Kidney epithelial cell (primary cell): ENCODE measurements at regions not wholly inside any gene's neighbourhood (a gene's known extent, or its start where the extent isn't known, plus 50 kb on each side); places are given as distances from the start of the nearest gene placed in this dataset.
"Not testable (repeated sequence)": the region's sequence is repeated elsewhere in the genome, so short reads cannot be mapped to it uniquely, and the experiment has no call there.

Source experiments
- DNase-seq: peaks from one replicate; pipeline ENCODE4 v3.0.0-alpha.2; 2010; ENCODE audit warnings: low read depth
- H3K27me3 ChIP-seq: 2 replicates; pipeline ENCODE4 v1.6.0; 2011; ENCODE audit warnings: low read length; ENCODE audit not compliant: control insufficient read depth, insufficient read depth
- H3K36me3 ChIP-seq: 2 replicates; pipeline ENCODE4 v1.5.1; 2011; ENCODE audit warnings: low read length; ENCODE audit not compliant: control insufficient read depth, insufficient read depth
- H3K4me3 ChIP-seq: 2 replicates; pipeline ENCODE4 v1.5.1; 2011; ENCODE audit warnings: low read depth, mild to moderate bottlenecking, control low read depth, low read length
- TF ChIP-seq, protein P1 (sequence below): IDR thresholded peaks from 2 replicates; pipeline ENCODE4 v1.5.1; 2011; ENCODE audit warnings: mild to moderate bottlenecking, moderate library complexity, low read length, control low read depth, inconsistent platforms; ENCODE audit not compliant: insufficient read depth, poor library complexity, severe bottlenecking

DNA sequence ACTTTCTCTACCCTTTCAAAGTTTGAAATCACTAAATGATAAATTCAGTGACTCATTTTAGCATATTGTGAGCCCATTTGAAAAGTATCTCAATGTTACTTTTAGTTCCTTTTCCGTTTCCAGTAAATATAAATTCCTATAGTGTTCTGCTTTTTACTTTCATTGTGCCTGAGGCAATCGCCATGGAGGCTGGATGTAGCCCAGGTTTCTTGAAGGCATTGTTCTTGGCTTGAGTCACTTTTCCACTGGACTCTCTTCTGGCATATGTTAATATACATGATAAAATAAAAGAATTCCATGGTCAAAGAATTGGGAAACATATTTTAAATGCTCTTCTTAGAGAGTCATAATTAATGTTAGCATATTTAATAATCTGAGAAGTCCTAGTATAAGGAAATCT is 327.0 kb downstream of the IZUMO3 start:
- Histone ChIP-seq H3K4me3 (no peak overlapping the region), H3K36me3 (no peaks in the 10 kb centered on the region), H3K27me3 (no peaks in the 10 kb centered on the region)
- DNase-seq: no peak
- TF ChIP-seq, protein P1, sequence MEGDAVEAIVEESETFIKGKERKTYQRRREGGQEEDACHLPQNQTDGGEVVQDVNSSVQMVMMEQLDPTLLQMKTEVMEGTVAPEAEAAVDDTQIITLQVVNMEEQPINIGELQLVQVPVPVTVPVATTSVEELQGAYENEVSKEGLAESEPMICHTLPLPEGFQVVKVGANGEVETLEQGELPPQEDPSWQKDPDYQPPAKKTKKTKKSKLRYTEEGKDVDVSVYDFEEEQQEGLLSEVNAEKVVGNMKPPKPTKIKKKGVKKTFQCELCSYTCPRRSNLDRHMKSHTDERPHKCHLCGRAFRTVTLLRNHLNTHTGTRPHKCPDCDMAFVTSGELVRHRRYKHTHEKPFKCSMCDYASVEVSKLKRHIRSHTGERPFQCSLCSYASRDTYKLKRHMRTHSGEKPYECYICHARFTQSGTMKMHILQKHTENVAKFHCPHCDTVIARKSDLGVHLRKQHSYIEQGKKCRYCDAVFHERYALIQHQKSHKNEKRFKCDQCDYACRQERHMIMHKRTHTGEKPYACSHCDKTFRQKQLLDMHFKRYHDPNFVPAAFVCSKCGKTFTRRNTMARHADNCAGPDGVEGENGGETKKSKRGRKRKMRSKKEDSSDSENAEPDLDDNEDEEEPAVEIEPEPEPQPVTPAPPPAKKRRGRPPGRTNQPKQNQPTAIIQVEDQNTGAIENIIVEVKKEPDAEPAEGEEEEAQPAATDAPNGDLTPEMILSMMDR: no peak

GRCh38 chr9:24210641-24211040 is 335.1 kb downstream of the IZUMO3 start:
- Histone ChIP-seq H3K36me3 (no peaks in the 10 kb centered on the region), H3K27me3 (no peaks in the 10 kb centered on the region), H3K4me3 (no peak overlapping the region)
- TF ChIP-seq, protein P1: no peak
- no peak for DNase-seq

DNA sequence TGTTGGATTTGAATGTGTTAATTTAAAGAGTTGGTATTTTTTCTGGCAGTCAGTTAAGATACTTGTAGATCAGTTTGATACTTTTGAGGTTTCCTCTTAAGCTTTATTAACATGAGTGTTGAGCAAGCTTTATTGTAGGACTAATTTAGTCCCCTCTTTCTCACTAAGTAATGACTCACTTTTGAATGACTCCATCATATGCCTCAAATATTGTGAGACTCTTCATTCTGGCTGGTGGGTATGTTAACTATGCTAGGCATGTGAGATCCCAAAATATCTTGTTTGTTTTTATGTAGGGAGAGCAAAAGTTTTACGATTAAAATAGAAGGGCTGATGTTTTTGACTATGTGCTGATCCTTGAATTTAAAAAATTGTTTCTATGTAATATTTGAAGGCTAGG is 355.7 kb downstream of the IZUMO3 start:
- no peaks in the 10 kb centered on the region for H3K36me3 ChIP-seq
- H3K4me3 ChIP-seq: no peak overlapping the region
- no peaks in the 10 kb centered on the region for H3K27me3 ChIP-seq
- TF ChIP-seq, protein P1: no peak
- DNase-seq: no peak

DNA sequence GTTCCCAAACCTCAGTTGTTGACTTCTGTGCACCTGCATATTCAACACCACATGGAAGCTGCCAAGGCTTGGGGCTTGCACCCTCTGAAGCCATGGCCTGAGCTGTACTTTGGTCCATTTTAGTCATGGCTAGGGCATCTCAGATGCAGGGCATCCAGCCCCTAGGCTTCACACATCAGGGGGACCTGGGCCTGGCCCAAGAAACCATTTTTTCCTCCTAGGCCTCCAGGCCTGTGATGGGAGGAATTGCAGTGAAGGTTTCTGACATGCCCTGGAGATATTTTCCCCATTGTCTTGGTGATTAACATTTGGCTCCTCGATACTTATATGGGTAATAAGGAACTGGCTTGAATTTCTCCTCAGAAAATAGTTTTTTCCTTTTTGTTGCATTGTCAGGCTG is 354.5 kb upstream of the ELAVL2 start:
- not testable (repeated sequence) for DNase-seq, H3K4me3 ChIP-seq, H3K36me3 ChIP-seq, H3K27me3 ChIP-seq

- Histone ChIP-seq H3K4me3 (no peak overlapping the region), H3K27me3 (no peaks in the 10 kb centered on the region), H3K36me3 (no peaks in the 10 kb centered on the region)
- TF ChIP-seq, protein P1: no peak
- no peak for DNase-seq
Measured at GRCh38 chr9:24144796-24145195, 318.8 kb upstream of the ELAVL2 start.

DNA sequence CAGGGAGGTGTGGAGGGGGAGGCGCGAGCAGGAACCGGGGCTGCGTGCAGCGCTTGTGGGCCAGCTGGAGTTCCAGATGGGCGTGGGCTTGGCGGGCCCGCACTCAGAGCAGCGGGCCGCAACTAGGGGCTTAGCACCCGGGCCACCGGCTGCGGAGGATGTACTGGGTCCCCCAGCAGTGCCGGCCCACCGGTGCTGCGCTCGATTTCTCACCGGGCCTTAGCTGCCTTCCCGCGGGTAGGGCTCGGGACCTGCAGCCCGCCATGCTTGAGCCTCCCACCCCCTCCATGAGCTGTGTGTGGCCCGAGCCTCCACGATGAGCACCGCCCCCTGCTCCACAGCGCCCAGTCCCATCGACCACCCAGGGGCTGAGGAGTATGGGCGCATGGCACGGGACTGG is 309.0 kb upstream of the ELAVL2 start:
- not testable (repeated sequence) for H3K36me3 ChIP-seq, H3K4me3 ChIP-seq, DNase-seq, H3K27me3 ChIP-seq

DNA sequence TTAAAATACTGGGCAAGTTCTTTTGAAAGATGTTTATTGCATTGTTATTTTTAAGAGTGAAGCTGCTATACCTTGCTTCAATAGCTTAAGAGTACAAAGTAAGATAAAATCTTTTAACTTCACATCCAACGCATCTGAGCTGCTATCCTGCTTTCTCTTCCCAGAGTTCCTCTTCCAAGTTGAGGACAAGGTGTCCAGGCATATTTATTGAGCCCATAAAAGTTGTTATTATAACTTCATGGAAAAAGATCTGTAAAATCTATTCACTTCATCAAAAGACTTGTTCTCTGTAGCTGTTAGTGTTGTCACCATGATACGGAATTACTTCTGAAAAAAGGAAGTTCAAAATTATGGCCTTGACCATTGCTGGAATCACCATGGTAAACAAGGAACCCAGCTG is 306.2 kb upstream of the ELAVL2 start:
- H3K27me3 ChIP-seq: no peaks in the 10 kb centered on the region
- no peaks in the 10 kb centered on the region for H3K36me3 ChIP-seq
- DNase-seq: no peak
- TF ChIP-seq, protein P1: no peak
- no peak overlapping the region for H3K4me3 ChIP-seq
